Sigmoid colon (tissue), 6 donors: ENCODE measurements at regions not wholly inside any gene's neighbourhood (a gene's known extent, or its start where the extent isn't known, plus 50 kb on each side); places are given as distances from the start of the nearest gene placed in this dataset.
"Not testable (repeated sequence)": the region's sequence is repeated elsewhere in the genome, so short reads cannot be mapped to it uniquely, and the experiment has no call there.

Experiments used
- DNase-seq: peaks from one replicate; pipeline ENCODE4 v3.0.0-alpha.2; 2019
- H3K27ac ChIP-seq, 4 donors: fragments of 200-600 bp; sonication (generic); one replicate each; pipeline ENCODE4 v1.5.1; 2016 to 2019; ENCODE audit warnings: mild to moderate bottlenecking in 1 of 4
- H3K27me3 ChIP-seq, 3 donors: fragments of 200-600 bp; sonication (generic); one replicate each; pipeline ENCODE4 v1.5.1; 2019; ENCODE audit warnings: mild to moderate bottlenecking in 1 of 3
- H3K36me3 ChIP-seq, 4 donors: fragments of 200-600 bp; sonication (generic); one replicate each; pipeline ENCODE4 v1.5.1; 2016 to 2019
- H3K4me1 ChIP-seq, 4 donors: fragments of 200-600 bp; sonication (generic); one replicate each; pipeline ENCODE4 v1.5.1; 2017 to 2019
- H3K4me3 ChIP-seq, 4 donors: fragments of 200-600 bp; sonication (generic); one replicate each; pipeline ENCODE4 v1.5.1; 2017 to 2019; ENCODE audit warnings: mild to moderate bottlenecking in 2 of 4, moderate library complexity in 1 of 4
- H3K9me3 ChIP-seq, 4 donors: fragments of 200-600 bp in 3 of 4; sonication (generic) in 3 of 4; one replicate each; pipeline versions ENCODE4 v1.5.1 to v1.6.1; 2013 to 2019
- CTCF ChIP-seq, 4 experiments: fragments of 450-650 bp in 3 of 4; fragments of 200-600 bp in 1 of 4; IDR thresholded peaks; one replicate each; pipeline ENCODE4 v1.5.1; 2016 to 2019; ENCODE audit warnings: antibody characterized with exemption in 4 of 4, mild to moderate bottlenecking in 3 of 4, moderate library complexity in 2 of 4
- EP300 ChIP-seq, 4 donors: sonication (generic); formaldehyde crosslinking; IDR thresholded peaks; one replicate each; pipeline ENCODE4 v1.6.1; 2017; ENCODE audit warnings: antibody characterized with exemption in 4 of 4
- POLR2A ChIP-seq, 2 donors: fragments of 450-650 bp; IDR thresholded peaks; one replicate each; pipeline ENCODE4 v1.6.1; 2016; ENCODE audit warnings: antibody characterized with exemption in 2 of 2, mild to moderate bottlenecking in 2 of 2, moderate library complexity in 2 of 2
- POLR2AphosphoS5 ChIP-seq, 4 donors: sonication (generic); formaldehyde crosslinking; IDR thresholded peaks; one replicate each; pipeline ENCODE4 v1.6.1; 2017; ENCODE audit warnings: antibody characterized with exemption in 4 of 4
- WGBS, 2 donors: extraction: QIAGEN DNeasy Blood & Tissue Kit; methylation state at CpG; one replicate each; pipeline ENCODE4 v1.1.7; 2013; 5-methylcytosine and 5-hydroxymethylcytosine counted together
- intact Hi-C: fragments of 100-400 bp; cut with DNase I; formaldehyde crosslinking; loops from one replicate; pipeline ENCODE4 v1.15.1; 2023
- donor health status: healthy with polysubstance abuse.
- donor health status: healthy.

GRCh38 chr20:51272401-51272800 lies 249.5 kb upstream of the KCNG1 start:
- Histone ChIP-seq H3K4me3 (no peak overlapping the region), H3K27me3 (peaks cover 0 to 34% (median 3%) of the 10 kb centered on the region in 3 donors), H3K4me1 (peaks cover 0 to 14% (median 6%) of the 10 kb centered on the region in 4 donors), H3K9me3 (peaks cover 0 to 2% (median 0%) of the 10 kb centered on the region in 4 donors), H3K27ac (no peak overlapping the region), H3K36me3 (no peaks in the 10 kb centered on the region)
- no peak for DNase-seq
- WGBS, 2 donors = 71 to 81% methylated on average over 5 of the region's 5 CpGs
- no peak for TF ChIP-seq EP300 (IDR thresholded peaks at IDR 0.05)
- no peak for TF ChIP-seq POLR2A (IDR thresholded peaks at IDR 0.05)
- no peak for TF ChIP-seq POLR2AphosphoS5 (IDR thresholded peaks at IDR 0.05)
- TF ChIP-seq CTCF (IDR thresholded peaks at IDR 0.05) = no peak
- intact Hi-C loops = no loop called here

GRCh38 chr20:51271931-51272330 lies 249.0 kb upstream of the KCNG1 start:
- 74 to 81% methylated on average over 7 of the region's 7 CpGs for WGBS, 2 donors
- Histone ChIP-seq H3K9me3 (peaks cover 0 to 2% (median 0%) of the 10 kb centered on the region in 4 donors), H3K27me3 (peaks cover 0 to 30% (median 0%) of the 10 kb centered on the region in 3 donors), H3K4me3 (no peak overlapping the region), H3K27ac (no peak overlapping the region), H3K36me3 (no peaks in the 10 kb centered on the region), H3K4me1 (peaks cover 0 to 14% (median 6%) of the 10 kb centered on the region in 4 donors)
- TF ChIP-seq EP300 (IDR thresholded peaks at IDR 0.05) (no peak), POLR2AphosphoS5 (IDR thresholded peaks at IDR 0.05) (no peak), CTCF (IDR thresholded peaks at IDR 0.05) (no peak), POLR2A (IDR thresholded peaks at IDR 0.05) (no peak)
- intact Hi-C loops = no loop called here
- no peak for DNase-seq

GRCh38 chr20:51271289-51271688 lies 248.4 kb upstream of the KCNG1 start:
- H3K36me3 ChIP-seq, H3K9me3 ChIP-seq, H3K4me3 ChIP-seq, DNase-seq, intact Hi-C loops, H3K27ac ChIP-seq: not testable (repeated sequence)
- peaks cover 0 to 14% (median 6%) of the 10 kb centered on the region in 4 donors for H3K4me1 ChIP-seq
- peaks cover 0 to 23% (median 0%) of the 10 kb centered on the region in 3 donors for H3K27me3 ChIP-seq
- WGBS, 2 donors = 95 to 96% methylated on average over 2 of the region's 2 CpGs

GRCh38 chr20:51269671-51270070 lies 246.8 kb upstream of the KCNG1 start:
- TF ChIP-seq CTCF (IDR thresholded peaks at IDR 0.05) = no peak
- TF ChIP-seq POLR2A (IDR thresholded peaks at IDR 0.05) = no peak
- TF ChIP-seq EP300 (IDR thresholded peaks at IDR 0.05) = no peak
- no peak for TF ChIP-seq POLR2AphosphoS5 (IDR thresholded peaks at IDR 0.05)

GRCh38 chr20:51267679-51268078 lies 244.8 kb upstream of the KCNG1 start:
- no peaks in the 10 kb centered on the region for H3K36me3 ChIP-seq
- H3K27me3 ChIP-seq = no peaks in the 10 kb centered on the region
- no peak overlapping the region for H3K27ac ChIP-seq
- H3K4me1 ChIP-seq = peaks cover 0 to 5% (median 2%) of the 10 kb centered on the region in 4 donors
- no peak for DNase-seq
- intact Hi-C loops = no loop called here
- H3K4me3 ChIP-seq = no peak overlapping the region
- 92 to 94% methylated on average over 7 of the region's 7 CpGs for WGBS, 2 donors
- TF ChIP-seq POLR2AphosphoS5 (IDR thresholded peaks at IDR 0.05) = no peak
- TF ChIP-seq EP300 (IDR thresholded peaks at IDR 0.05) = no peak
- no peak for TF ChIP-seq CTCF (IDR thresholded peaks at IDR 0.05)
- no peak for TF ChIP-seq POLR2A (IDR thresholded peaks at IDR 0.05)
- H3K9me3 ChIP-seq = peaks cover 0 to 2% (median 0%) of the 10 kb centered on the region in 4 donors

More at GRCh38 chr20:51269671-51270070, 246.8 kb upstream of the KCNG1 start:
- no peak for DNase-seq
- H3K4me3 ChIP-seq = no peak overlapping the region
- H3K36me3 ChIP-seq = no peaks in the 10 kb centered on the region
- H3K27ac ChIP-seq = no peak overlapping the region
- peaks cover 0 to 2% (median 0%) of the 10 kb centered on the region in 4 donors for H3K9me3 ChIP-seq
- H3K4me1 ChIP-seq = peaks cover 0 to 9% (median 6%) of the 10 kb centered on the region in 4 donors
- peaks cover 0 to 7% (median 0%) of the 10 kb centered on the region in 3 donors for H3K27me3 ChIP-seq
- WGBS, 2 donors = 75 to 79% methylated on average over 4 of the region's 4 CpGs
- intact Hi-C loops = no loop called here
